UCSD-AML1 (cell line): ENCODE measurements at regions not wholly inside any gene's neighbourhood (a gene's known extent, or its start where the extent isn't known, plus 50 kb on each side); places are given as distances from the start of the nearest gene placed in this dataset.
"Not testable (repeated sequence)": the region's sequence is repeated elsewhere in the genome, so short reads cannot be mapped to it uniquely, and the experiment has no call there.

Source experiments
- DNase-seq: peaks from one replicate; lab custom pipeline; 2025; ENCODE audit not compliant: unreplicated experiment; lab: John Stamatoyannopoulos, UW

- DNase-seq: no peak
Measured at GRCh38 chr10:84007482-84007881, 131.8 kb upstream of the GHITM start.

- peak; percentile 46 for DNase-seq
Measured at GRCh38 chr10:84008878-84009277, 130.4 kb upstream of the GHITM start.

GRCh38 chr10:84012431-84012830 is 126.9 kb upstream of the GHITM start:
- no peak for DNase-seq

GRCh38 chr10:84012831-84013458 is 126.4 kb upstream of the GHITM start:
- DNase-seq: no peak

- DNase-seq: no peak
Measured at GRCh38 chr10:84015877-84016595, 123.3 kb upstream of the GHITM start.

GRCh38 chr10:84018826-84019225 is 120.5 kb upstream of the GHITM start:
- no peak for DNase-seq

GRCh38 chr10:84019854-84020458 is 119.4 kb upstream of the GHITM start:
- DNase-seq: not testable (repeated sequence)

- no peak for DNase-seq
Measured at GRCh38 chr10:84026821-84027257, 112.5 kb upstream of the GHITM start.

GRCh38 chr10:84029840-84030239 is 109.5 kb upstream of the GHITM start:
- no peak for DNase-seq

GRCh38 chr10:84038035-84038434 is 101.3 kb upstream of the GHITM start:
- no peak for DNase-seq

- no peak for DNase-seq
Measured at GRCh38 chr10:84039957-84040356, 99.4 kb upstream of the GHITM start.

- DNase-seq: no peak
Measured at GRCh38 chr10:84047258-84048010, 91.9 kb upstream of the GHITM start.

- DNase-seq: no peak
Measured at GRCh38 chr10:84049645-84050011, 89.7 kb upstream of the GHITM start.

GRCh38 chr10:84053626-84054025 is 85.7 kb upstream of the GHITM start:
- no peak for DNase-seq

GRCh38 chr10:84054743-84055142 is 84.6 kb upstream of the GHITM start:
- DNase-seq: no peak

GRCh38 chr10:84059526-84059925 is 79.8 kb upstream of the GHITM start:
- DNase-seq: no peak

GRCh38 chr10:84063440-84063839 is 75.9 kb upstream of the GHITM start:
- DNase-seq: no peak

- DNase-seq: no peak
Measured at GRCh38 chr10:84065804-84066601, 73.3 kb upstream of the GHITM start.

GRCh38 chr10:84074521-84074920 is 64.8 kb upstream of the GHITM start:
- no peak for DNase-seq

- DNase-seq: no peak
Measured at GRCh38 chr10:84075226-84076046, 63.9 kb upstream of the GHITM start.
